Omental fat pad (tissue), 3 donors: ENCODE measurements at regions not wholly inside any gene's neighbourhood (a gene's known extent, or its start where the extent isn't known, plus 50 kb on each side); places are given as distances from the start of the nearest gene placed in this dataset.

Source experiments
- ATAC-seq: fragments of 150-250 bp; one replicate; pipeline ENCODE4 v1.9.1; 2016; ENCODE audit warnings: mild to moderate bottlenecking, moderate library complexity; ENCODE audit not compliant: low FRiP score
- DNase-seq: peaks from one replicate; pipeline ENCODE4 v3.0.0-alpha.2; 2019; ENCODE audit warnings: low spot score
- CTCF ChIP-seq, 3 donors: fragments of 450-650 bp; IDR thresholded peaks; one replicate each; pipeline ENCODE4 v1.5.1; 2016 to 2017; ENCODE audit warnings: antibody characterized with exemption in 3 of 3, mild to moderate bottlenecking in 3 of 3, moderate library complexity in 2 of 3

- no peak for TF ChIP-seq CTCF (IDR thresholded peaks at IDR 0.05)
- ATAC-seq (no peak), DNase-seq (no peak)
Measured at GRCh38 chr18:46246101-46246500, 141.9 kb downstream of the HAUS1 start.

GRCh38 chr18:46247942-46248341 lies 143.8 kb downstream of the HAUS1 start:
- ATAC-seq (no peak), DNase-seq (no peak)
- TF ChIP-seq CTCF (IDR thresholded peaks at IDR 0.05): no peak

- ATAC-seq (no peak), DNase-seq (no peak)
- no peak for TF ChIP-seq CTCF (IDR thresholded peaks at IDR 0.05)
Measured at GRCh38 chr18:46250084-46250811, 146.1 kb downstream of the HAUS1 start.

GRCh38 chr18:46250812-46251173 lies 146.6 kb downstream of the HAUS1 start:
- ATAC-seq (no peak), DNase-seq (no peak)
- TF ChIP-seq CTCF (IDR thresholded peaks at IDR 0.05): no peak

GRCh38 chr18:46252759-46253158 lies 148.6 kb downstream of the HAUS1 start:
- DNase-seq: no peak
- no peak for TF ChIP-seq CTCF (IDR thresholded peaks at IDR 0.05)
- no peak for ATAC-seq

- DNase-seq (no peak), ATAC-seq (peak; percentile 59)
- TF ChIP-seq CTCF (IDR thresholded peaks at IDR 0.05): no peak
Measured at GRCh38 chr18:46253498-46253897, 149.3 kb downstream of the HAUS1 start.

- no peak for ATAC-seq
- DNase-seq: no peak
- TF ChIP-seq CTCF (IDR thresholded peaks at IDR 0.05): no peak
Measured at GRCh38 chr18:46256078-46256477, 151.9 kb downstream of the HAUS1 start.
